PC-9 (cell line): ENCODE measurements at regions not wholly inside any gene's neighbourhood (a gene's known extent, or its start where the extent isn't known, plus 50 kb on each side); places are given as distances from the start of the nearest gene placed in this dataset.

Experiments
- BruUV-seq: library from RNA; stranded (reverse); fragments of 400-500 nt; replicated peaks from 2 replicates; lab custom pipeline; 2021; lab: Mats Ljungman, UMichigan
- CTCF ChIA-PET: fragments of 300-600 bp; sonication (Branson Sonifier 250); formaldehyde crosslinking; loops from one replicate; lab custom pipeline; 2022; ENCODE audit warnings: antibody characterized with exemption; lab: Charles Lee
- POLR2A ChIA-PET: fragments of 300-600 bp; sonication (Branson Sonifier 250); formaldehyde crosslinking; loops from one replicate; lab custom pipeline; 2022; ENCODE audit warnings: antibody characterized with exemption; ENCODE audit not compliant: unreplicated experiment; lab: Charles Lee
- DNase-seq, 2 experiments: peaks; one replicate each; pipeline versions ENCODE4 v3.0.0 to v3.0.0-alpha.2; 2015 to 2022; ENCODE audit warnings: mixed read lengths in 1 of 2
- H2AFZ ChIP-seq: fragments of 200-600 bp; sonication (generic); 2 replicates; pipeline ENCODE4 v1.8.1; 2017; ENCODE audit warnings: antibody characterized with exemption
- H3F3A ChIP-seq: fragments of 200-600 bp; sonication (generic); 2 replicates; pipeline ENCODE4 v1.8.1; 2017; ENCODE audit warnings: antibody characterized with exemption, mild to moderate bottlenecking, low read depth; ENCODE audit not compliant: insufficient read depth
- H3K27ac ChIP-seq: fragments of 200-600 bp; sonication (generic); 2 replicates; pipeline ENCODE4 v1.6.1; 2016; ENCODE audit warnings: mixed run types
- H3K27me3 ChIP-seq: fragments of 200-600 bp; sonication (generic); 2 replicates; pipeline ENCODE4 v1.6.1; 2016; ENCODE audit warnings: low read depth, mixed run types; ENCODE audit not compliant: insufficient read depth
- H3K36me3 ChIP-seq: fragments of 200-600 bp; sonication (generic); 2 replicates; pipeline ENCODE4 v1.6.1; 2016; ENCODE audit warnings: low read depth, mixed run types
- H3K4me1 ChIP-seq: fragments of 200-600 bp; sonication (generic); replicated peaks from 2 replicates; pipeline ENCODE4 v1.6.1; 2016; ENCODE audit warnings: mixed run types; ENCODE audit not compliant: insufficient read depth
- H3K4me2 ChIP-seq: fragments of 200-600 bp; sonication (generic); 2 replicates; pipeline ENCODE4 v1.6.1; 2017; ENCODE audit warnings: mixed run types
- H3K4me3 ChIP-seq: fragments of 200-600 bp; sonication (generic); 2 replicates; pipeline ENCODE4 v1.6.1; 2016; ENCODE audit warnings: mixed run types
- H3K79me2 ChIP-seq: fragments of 200-600 bp; sonication (generic); 2 replicates; pipeline ENCODE4 v1.6.1; 2017; ENCODE audit warnings: low read depth, mixed run types
- H3K9me2 ChIP-seq: fragments of 200-600 bp; sonication (generic); 2 replicates; pipeline ENCODE4 v1.8.1; 2017; ENCODE audit warnings: mild to moderate bottlenecking; ENCODE audit not compliant: insufficient read depth
- H3K9me3 ChIP-seq: fragments of 200-600 bp; sonication (generic); 2 replicates; pipeline ENCODE4 v1.8.1; 2016; ENCODE audit warnings: low read depth; ENCODE audit not compliant: insufficient read depth
- H4K20me1 ChIP-seq: fragments of 200-600 bp; sonication (generic); 2 replicates; pipeline ENCODE4 v1.8.1; 2017; ENCODE audit not compliant: insufficient read depth
- CTCF ChIP-seq: fragments of 200-600 bp; sonication (generic); conservative IDR thresholded peaks from 2 replicates; pipeline ENCODE4 v1.6.1; 2017; ENCODE audit warnings: mixed run types, antibody characterized with exemption, mild to moderate bottlenecking, moderate library complexity
- EZH2 ChIP-seq: fragments of 200-600 bp; sonication (generic); IDR thresholded peaks from 2 replicates; pipeline ENCODE4 v1.8.0; 2017; ENCODE audit warnings: antibody characterized with exemption, low read depth
- intact Hi-C: fragments of 100-400 bp; cut with micrococcal nuclease; formaldehyde crosslinking; loops from one replicate; pipeline ENCODE4 v1.10.0; 2022; ENCODE audit not compliant: unreplicated experiment

GRCh38 chr15:45948181-45948621 is 313.4 kb downstream of the SQOR start:
- H4K20me1 ChIP-seq: no peaks in the 10 kb centered on the region
- TF ChIP-seq EZH2 (no peak), CTCF (no peak)
- intact Hi-C loops: no loop called here
- H3K27ac ChIP-seq: no peak overlapping the region
- no peaks in the 10 kb centered on the region for H3K9me3 ChIP-seq
- no peaks in the 10 kb centered on the region for H3K36me3 ChIP-seq
- no peak for DNase-seq
- H3F3A ChIP-seq: no peaks in the 10 kb centered on the region
- ChIA-PET CTCF (no interaction called here), POLR2A (no interaction called here)
- no TSS peak for BruUV-seq
- no peak overlapping the region for H3K4me2 ChIP-seq
- H3K9me2 ChIP-seq: no peaks in the 10 kb centered on the region
- H3K4me3 ChIP-seq: no peak overlapping the region
- no peak overlapping the region for H2AFZ ChIP-seq
- no peaks in the 10 kb centered on the region for H3K79me2 ChIP-seq
- H3K4me1 ChIP-seq: no peaks in the 10 kb centered on the region
- H3K27me3 ChIP-seq: no peaks in the 10 kb centered on the region

- no TSS peak for BruUV-seq
- no peak overlapping the region for H3K27ac ChIP-seq
- intact Hi-C loops: no loop called here
- H3K36me3 ChIP-seq: no peaks in the 10 kb centered on the region
- TF ChIP-seq CTCF (no peak), EZH2 (no peak)
- POLR2A ChIA-PET: no interaction called here
- CTCF ChIA-PET: no interaction called here
- H3K9me3 ChIP-seq: no peaks in the 10 kb centered on the region
- DNase-seq: no peak
- H3K79me2 ChIP-seq: no peaks in the 10 kb centered on the region
- no peak overlapping the region for H3K4me2 ChIP-seq
- H2AFZ ChIP-seq: no peak overlapping the region
- H3K4me3 ChIP-seq: no peak overlapping the region
- no peaks in the 10 kb centered on the region for H3K27me3 ChIP-seq
- H3K4me1 ChIP-seq: no peaks in the 10 kb centered on the region
- no peaks in the 10 kb centered on the region for H3K9me2 ChIP-seq
- no peaks in the 10 kb centered on the region for H4K20me1 ChIP-seq
- no peaks in the 10 kb centered on the region for H3F3A ChIP-seq
Measured at GRCh38 chr15:45958924-45959323, 324.1 kb downstream of the SQOR start.

GRCh38 chr15:45962733-45963132 is 327.9 kb downstream of the SQOR start:
- Histone ChIP-seq H3K4me1 (no peaks in the 10 kb centered on the region), H3K9me3 (no peaks in the 10 kb centered on the region), H3K4me3 (no peak overlapping the region), H4K20me1 (no peaks in the 10 kb centered on the region), H3K36me3 (no peaks in the 10 kb centered on the region), H3K79me2 (no peaks in the 10 kb centered on the region), H3F3A (no peaks in the 10 kb centered on the region), H3K27me3 (no peaks in the 10 kb centered on the region), H3K9me2 (no peaks in the 10 kb centered on the region), H3K27ac (no peak overlapping the region), H2AFZ (no peak overlapping the region), H3K4me2 (no peak overlapping the region)
- BruUV-seq: no TSS peak
- POLR2A ChIA-PET: no interaction called here
- DNase-seq: no peak
- CTCF ChIA-PET: no interaction called here
- TF ChIP-seq CTCF (no peak), EZH2 (no peak)
- intact Hi-C loops: no loop called here
